GM23338 (cell line): ENCODE measurements at regions not wholly inside any gene's neighbourhood (a gene's known extent, or its start where the extent isn't known, plus 50 kb on each side); places are given as distances from the start of the nearest gene placed in this dataset.

Experiments
- ATAC-seq: fragments of 200-7000 bp; cut with Tn5 transposase; 3 replicates; pipeline ENCODE4 v1.9.1; 2020
- DNase-seq: peaks from one replicate; pipeline ENCODE4 v3.0.0-alpha.2; 2015; ENCODE audit warnings: low spot score
- H2AFZ ChIP-seq: fragments of 200-600 bp; sonication (generic); 2 replicates; pipeline ENCODE4 v1.8.0; 2016; ENCODE audit warnings: antibody characterized with exemption, mild to moderate bottlenecking, moderate library complexity
- H3F3A ChIP-seq: fragments of 200-600 bp; sonication (generic); replicated peaks from 2 replicates; pipeline ENCODE4 v1.8.0; 2017; ENCODE audit warnings: antibody characterized with exemption, mixed run types, low read depth
- H3K27ac ChIP-seq: fragments of 200-600 bp; sonication (generic); 2 replicates; pipeline ENCODE4 v1.6.1; 2016; ENCODE audit warnings: low read depth
- H3K27me3 ChIP-seq: fragments of 200-600 bp; sonication (generic); 2 replicates; pipeline ENCODE4 v1.8.0; 2016; ENCODE audit warnings: mild to moderate bottlenecking, mixed run types, moderate library complexity; ENCODE audit not compliant: insufficient read depth
- H3K36me3 ChIP-seq: fragments of 200-600 bp; sonication (generic); 2 replicates; pipeline ENCODE4 v1.8.0; 2016; ENCODE audit warnings: mild to moderate bottlenecking; ENCODE audit not compliant: insufficient read depth
- H3K4me1 ChIP-seq: fragments of 200-600 bp; sonication (generic); 2 replicates; pipeline ENCODE4 v1.8.0; 2016; ENCODE audit warnings: mild to moderate bottlenecking, moderate library complexity; ENCODE audit not compliant: insufficient read depth
- H3K4me2 ChIP-seq: fragments of 200-600 bp; sonication (generic); 2 replicates; pipeline ENCODE4 v1.7.1; 2017; ENCODE audit warnings: mixed run types
- H3K4me3 ChIP-seq: fragments of 200-600 bp; sonication (generic); 2 replicates; pipeline ENCODE4 v1.6.1; 2016; ENCODE audit warnings: mixed run types
- H3K79me2 ChIP-seq: fragments of 200-600 bp; sonication (generic); replicated peaks from 2 replicates; pipeline ENCODE4 v1.8.0; 2017; ENCODE audit warnings: mild to moderate bottlenecking; ENCODE audit not compliant: insufficient read depth
- H3K9me2 ChIP-seq: fragments of 200-600 bp; sonication (generic); 2 replicates; pipeline ENCODE4 v1.8.0; 2017; ENCODE audit not compliant: insufficient read depth
- H4K20me1 ChIP-seq: fragments of 200-600 bp; sonication (generic); replicated peaks from 2 replicates; pipeline ENCODE4 v1.8.0; 2017; ENCODE audit warnings: mild to moderate bottlenecking; ENCODE audit not compliant: insufficient read depth
- H3K27ac Mint-ChIP-seq: 2 replicates; pipeline ENCODE4 v1.8.0; 2020; ENCODE audit warnings: inconsistent platforms, mild to moderate bottlenecking, moderate library complexity, mixed read lengths
- H3K27me3 Mint-ChIP-seq: 3 replicates; pipeline ENCODE4 v1.8.0; 2022; ENCODE audit warnings: low read depth, mild to moderate bottlenecking, moderate library complexity, mixed read lengths, inconsistent platforms; ENCODE audit not compliant: insufficient read depth, poor library complexity
- H3K36me3 Mint-ChIP-seq: 3 replicates; pipeline ENCODE4 v1.8.0; 2021; ENCODE audit warnings: low read depth, mild to moderate bottlenecking, inconsistent platforms, moderate library complexity, mixed read lengths
- H3K4me1 Mint-ChIP-seq: 3 replicates; pipeline ENCODE4 v1.8.0; 2020; ENCODE audit warnings: mild to moderate bottlenecking, inconsistent platforms, mixed read lengths
- H3K4me3 Mint-ChIP-seq: 3 replicates; pipeline ENCODE4 v1.8.0; 2021; ENCODE audit warnings: moderate library complexity, mild to moderate bottlenecking, inconsistent platforms, mixed read lengths
- H3K9me3 Mint-ChIP-seq: 3 replicates; pipeline ENCODE4 v1.8.0; 2020; ENCODE audit warnings: moderate library complexity, mild to moderate bottlenecking, inconsistent platforms, mixed read lengths
- CREB1 ChIP-seq: fragments of 250-450 bp; sonication (Bioruptor Pico); IDR thresholded peaks from 2 replicates; pipeline ENCODE4 v1.5.0; 2020; ENCODE audit warnings: low read depth, mild to moderate bottlenecking, moderate library complexity
- CTCF ChIP-seq, 2 experiments: fragments of 200-600 bp in 1 of 2; sonication (generic) in 1 of 2; conservative IDR thresholded peaks; 2 replicates each; pipeline versions ENCODE4 v1.5.1 to v1.6.1; 2016 to 2017; ENCODE audit warnings: antibody characterized with exemption in 2 of 2, low read depth in 2 of 2, mild to moderate bottlenecking in 2 of 2, moderate library complexity in 1 of 2
- ETS1 ChIP-seq: IDR thresholded peaks from 2 replicates; pipeline ENCODE4 v1.6.1; 2016; ENCODE audit warnings: antibody characterized with exemption
- EZH2 ChIP-seq: fragments of 200-600 bp; sonication (generic); IDR thresholded peaks from one replicate; pipeline ENCODE4 v1.8.0; 2017; ENCODE audit warnings: antibody characterized with exemption, mild to moderate bottlenecking, low read depth; ENCODE audit not compliant: unreplicated experiment
- JUNB ChIP-seq: IDR thresholded peaks from one replicate; pipeline ENCODE4 v1.6.1; 2016; ENCODE audit warnings: antibody characterized with exemption; ENCODE audit not compliant: unreplicated experiment
- NANOG ChIP-seq: IDR thresholded peaks from 2 replicates; pipeline ENCODE4 v1.6.1; 2016; ENCODE audit warnings: antibody characterized with exemption, borderline replicate concordance
- POLR2AphosphoS5 ChIP-seq: IDR thresholded peaks from 2 replicates; pipeline ENCODE4 v1.6.1; 2016; ENCODE audit warnings: antibody characterized with exemption, low read depth
- REST ChIP-seq: IDR thresholded peaks from one replicate; pipeline ENCODE4 v1.6.1; 2018; ENCODE audit warnings: antibody characterized with exemption; ENCODE audit not compliant: unreplicated experiment
- STAT1 ChIP-seq: IDR thresholded peaks from one replicate; pipeline ENCODE4 v1.6.1; 2016; ENCODE audit warnings: antibody characterized with exemption; ENCODE audit not compliant: unreplicated experiment
- ZNF114 ChIP-seq: fragments of 250-450 bp; sonication (Bioruptor Pico); IDR thresholded peaks from 2 replicates; pipeline ENCODE4 v1.5.0; 2020; ENCODE audit warnings: mild to moderate bottlenecking, moderate library complexity
- ZNF331 ChIP-seq: fragments of 250-450 bp; sonication (Bioruptor Pico); IDR thresholded peaks from 2 replicates; pipeline ENCODE4 v1.5.0; 2020; ENCODE audit warnings: low read depth, mild to moderate bottlenecking, moderate library complexity
- ZNF462 ChIP-seq: fragments of 250-450 bp; sonication (Bioruptor Pico); IDR thresholded peaks from 2 replicates; pipeline ENCODE4 v1.5.0; 2020; ENCODE audit warnings: mild to moderate bottlenecking, moderate library complexity

GRCh38 chr6:153976921-153977693, 61.9 kb upstream of the OPRM1 start (continued):
- TF ChIP-seq ZNF462 (CRISPR knock-in tag) = no peak

- H4K20me1 ChIP-seq = no peaks in the 10 kb centered on the region
- Mint-ChIP-seq H3K4me1 (no peaks in the 10 kb centered on the region), H3K4me3 (no peak overlapping the region), H3K27me3 (no peaks in the 10 kb centered on the region), H3K9me3 (no peaks in the 10 kb centered on the region), H3K27ac (no peak overlapping the region), H3K36me3 (no peaks in the 10 kb centered on the region)
- DNase-seq (no peak), ATAC-seq (no peak)
- no peak overlapping the region for H2AFZ ChIP-seq
- H3K9me2 ChIP-seq = no peaks in the 10 kb centered on the region
- H3K4me1 ChIP-seq = no peaks in the 10 kb centered on the region
- no peak overlapping the region for H3K27ac ChIP-seq
- no peaks in the 10 kb centered on the region for H3K27me3 ChIP-seq
- H3K36me3 ChIP-seq = 0 out of 2 replicates have a peak, but pooled peaks cover 3% of the 10 kb centered on the region
- H3F3A ChIP-seq = no peaks in the 10 kb centered on the region
- H3K79me2 ChIP-seq = no peaks in the 10 kb centered on the region
- no peak overlapping the region for H3K4me3 ChIP-seq
- H3K4me2 ChIP-seq = no peak overlapping the region
- no peak for TF ChIP-seq REST
- TF ChIP-seq CREB1 (CRISPR knock-in tag) = no peak
- no peak for TF ChIP-seq STAT1
- no peak for TF ChIP-seq ETS1
- no peak for TF ChIP-seq NANOG
- TF ChIP-seq ZNF331 (CRISPR knock-in tag) = no peak
- no peak for TF ChIP-seq JUNB
- TF ChIP-seq ZNF114 (CRISPR knock-in tag) = no peak
- TF ChIP-seq CTCF (conservative IDR thresholded peaks at IDR 0.05; ENCODE audit: low read depth in 2 of 2) = no peak
- TF ChIP-seq EZH2 = no peak
- no peak for TF ChIP-seq POLR2AphosphoS5
These were observed 73.0 kb upstream of the OPRM1 start for GRCh38 chr6:153966001-153966400.
